GM12878 (cell line): ENCODE measurements at regions not wholly inside any gene's neighbourhood (a gene's known extent, or its start where the extent isn't known, plus 50 kb on each side); places are given as distances from the start of the nearest gene placed in this dataset.

Experiments used
- ATAC-seq: fragments of 200-7000 bp; cut with Tn5 transposase; 3 replicates; pipeline ENCODE4 v1.9.1; 2020; ENCODE audit warnings: mild to moderate bottlenecking, moderate library complexity
- BruUV-seq: library from RNA; stranded (reverse); fragments of 400-500 nt; replicated peaks from 2 replicates; lab custom pipeline; 2021; lab: Mats Ljungman, UMichigan
- CTCF ChIA-PET: fragments of 300-600 bp; sonication (Branson Sonifier 250); formaldehyde crosslinking; extraction: SDS; loops from one replicate; lab custom pipeline; 2021; ENCODE audit warnings: inconsistent platforms; lab: Yijun Ruan, JAX
- POLR2A ChIA-PET: fragments of 350-600 bp; formaldehyde crosslinking; extraction: SDS; loops from one replicate; lab custom pipeline; 2021; ENCODE audit warnings: inconsistent platforms; lab: Charles Lee
- RAD21 ChIA-PET: fragments of 300-600 bp; sonication (Branson Sonifier 250); formaldehyde crosslinking; loops from one replicate; lab custom pipeline; 2023; ENCODE audit warnings: antibody characterized with exemption; ENCODE audit not compliant: unreplicated experiment; lab: Charles Lee
- SMC1A ChIA-PET: fragments of 300-600 bp; sonication (Branson Sonifier 250); formaldehyde crosslinking; loops from one replicate; lab custom pipeline; 2023; ENCODE audit not compliant: unreplicated experiment, uncharacterized antibody; lab: Charles Lee
- DNase-seq: peaks from one replicate; pipeline ENCODE4 v3.0.0-alpha.2; 2011; ENCODE audit warnings: low read depth, low spot score
- FAIRE-seq: peaks from 3 replicates; lab custom pipeline; 2011; peaks lifted over from hg19 to GRCh38; lab: Jason Lieb, UNC
- H2AFZ ChIP-seq: 2 replicates; pipeline ENCODE4 v1.6.0; 2011; ENCODE audit warnings: low read depth, low read length, control low read depth; ENCODE audit not compliant: control insufficient read depth
- H3K27ac ChIP-seq: 2 replicates; pipeline ENCODE4 v1.5.1; 2011; ENCODE audit warnings: control low read depth; ENCODE audit not compliant: control insufficient read depth, insufficient read depth
- H3K27me3 ChIP-seq, 2 experiments: replicated peaks in 1 of 2; 2 replicates each; pipeline versions ENCODE4 v1.6.0 to v1.6.1; 2011; ENCODE audit warnings: low read length in 1 of 2; ENCODE audit not compliant: control insufficient read depth in 2 of 2, insufficient read depth in 2 of 2
- H3K36me3 ChIP-seq, 2 experiments: 2 replicates each; pipeline ENCODE4 v1.5.1; 2011; ENCODE audit warnings: low read length in 1 of 2; ENCODE audit not compliant: control insufficient read depth in 2 of 2, insufficient read depth in 2 of 2
- H3K4me1 ChIP-seq: 2 replicates; pipeline ENCODE4 v1.6.1; 2011; ENCODE audit warnings: mild to moderate bottlenecking, low read length, moderate library complexity, mixed read lengths; ENCODE audit not compliant: control insufficient read depth, insufficient read depth
- H3K4me2 ChIP-seq: 2 replicates; pipeline ENCODE4 v1.6.0; 2011; ENCODE audit warnings: control low read depth; ENCODE audit not compliant: control insufficient read depth, insufficient read depth
- H3K4me3 ChIP-seq: fragments of 200-600 bp; sonication (generic); 2 replicates; pipeline ENCODE4 v1.5.1; 2016
- H3K79me2 ChIP-seq: 2 replicates; pipeline ENCODE4 v1.6.0; 2011; ENCODE audit warnings: low read length; ENCODE audit not compliant: control insufficient read depth, insufficient read depth
- H3K9ac ChIP-seq: 2 replicates; pipeline ENCODE4 v1.8.0; 2011; ENCODE audit warnings: low read length, control low read depth, mixed read lengths; ENCODE audit not compliant: control insufficient read depth, insufficient read depth
- H3K9me3 ChIP-seq: replicated peaks from 3 replicates; pipeline ENCODE4 v1.5.1; 2011; ENCODE audit warnings: mild to moderate bottlenecking, low read length; ENCODE audit not compliant: control insufficient read depth, insufficient read depth
- H4K20me1 ChIP-seq: 2 replicates; pipeline ENCODE4 v1.6.0; 2011; ENCODE audit not compliant: control insufficient read depth, insufficient read depth
- CBFB ChIP-seq: IDR thresholded peaks from 2 replicates; pipeline ENCODE4 v1.6.1; 2016; ENCODE audit warnings: antibody characterized with exemption, low read depth
- CHD2 ChIP-seq: IDR thresholded peaks from 2 replicates; pipeline ENCODE4 v1.6.1; 2011; ENCODE audit warnings: low read depth, low read length, improper control_type of control experiment, borderline replicate concordance
- CREM ChIP-seq: IDR thresholded peaks from 2 replicates; pipeline ENCODE4 v1.6.1; 2014; ENCODE audit warnings: antibody characterized with exemption, low read depth
- EZH2 ChIP-seq: IDR thresholded peaks from 2 replicates; pipeline ENCODE4 v1.6.1; 2012; ENCODE audit warnings: low read depth, mild to moderate bottlenecking, control low read depth, inconsistent platforms, low read length, borderline replicate concordance; ENCODE audit not compliant: control insufficient read depth
- IKZF2 ChIP-seq, 2 experiments: fragments of 450-650 bp; IDR thresholded peaks; 2 replicates each; pipeline ENCODE4 v1.6.1; 2017; ENCODE audit warnings: mild to moderate bottlenecking in 2 of 2, moderate library complexity in 2 of 2
- MTA3 ChIP-seq: IDR thresholded peaks from 2 replicates; pipeline ENCODE4 v1.6.1; 2012; ENCODE audit warnings: low read length, inconsistent platforms, borderline replicate concordance
- NFXL1 ChIP-seq: fragments of 450-650 bp; IDR thresholded peaks from 2 replicates; pipeline ENCODE4 v1.6.1; 2017; ENCODE audit warnings: antibody characterized with exemption, mild to moderate bottlenecking, borderline replicate concordance
- NFYA ChIP-seq: IDR thresholded peaks from 2 replicates; pipeline ENCODE4 v1.6.1; 2011; ENCODE audit warnings: low read depth, mild to moderate bottlenecking, low read length, improper control_type of control experiment, borderline replicate concordance
- NKRF ChIP-seq: fragments of 450-650 bp; conservative IDR thresholded peaks from 2 replicates; pipeline ENCODE4 v1.6.1; 2017; ENCODE audit warnings: mild to moderate bottlenecking, moderate library complexity
- PBX3 ChIP-seq: IDR thresholded peaks from 2 replicates; pipeline ENCODE4 v1.6.1; 2011; ENCODE audit warnings: mild to moderate bottlenecking, low read depth, low read length, moderate library complexity; ENCODE audit not compliant: insufficient replicate concordance
- PKNOX1 ChIP-seq: fragments of 450-650 bp; IDR thresholded peaks from 2 replicates; pipeline ENCODE4 v1.6.1; 2016; ENCODE audit warnings: mild to moderate bottlenecking
- POLR2AphosphoS5 ChIP-seq: IDR thresholded peaks from 2 replicates; pipeline ENCODE4 v1.6.1; 2011; ENCODE audit warnings: mild to moderate bottlenecking, low read length, inconsistent platforms
- SMC3 ChIP-seq: IDR thresholded peaks from 2 replicates; pipeline ENCODE4 v1.6.1; 2011; ENCODE audit warnings: low read length, improper control_type of control experiment, borderline replicate concordance
- SUPT20H ChIP-seq: IDR thresholded peaks from 2 replicates; pipeline ENCODE4 v1.6.1; 2011; ENCODE audit warnings: low read depth, mild to moderate bottlenecking, low read length, moderate library complexity, borderline replicate concordance; ENCODE audit not compliant: control insufficient read depth
- TAF1 ChIP-seq: IDR thresholded peaks from 2 replicates; pipeline ENCODE4 v1.6.1; 2011; ENCODE audit warnings: mild to moderate bottlenecking, low read depth, low read length, borderline replicate concordance
- TCF7 ChIP-seq: IDR thresholded peaks from 2 replicates; pipeline ENCODE4 v1.6.1; 2014; ENCODE audit warnings: antibody characterized with exemption, borderline replicate concordance
- USF2 ChIP-seq: IDR thresholded peaks from 2 replicates; pipeline ENCODE4 v1.6.1; 2011; ENCODE audit warnings: low read depth, low read length, improper control_type of control experiment, borderline replicate concordance
- WGBS: methylation state at CpG from one replicate; pipeline ENCODE4 v1.1.6; 2016; ENCODE audit warnings: low lambda C conversion rate; ENCODE audit not compliant: insufficient replicate concordance, insufficient coverage; ENCODE audit errors: missing lambda C conversion rate; 5-methylcytosine and 5-hydroxymethylcytosine counted together
- in situ Hi-C: fragments of 300-500 bp; cut with MboI; formaldehyde crosslinking; loops from 9 replicates; pipeline ENCODE4 v1.14.3; 2018; ENCODE audit warnings: mixed read lengths
- intact Hi-C: fragments of 100-400 bp; cut with micrococcal nuclease; formaldehyde crosslinking; loops from one replicate; pipeline ENCODE4 v1.14.2; 2022; ENCODE audit not compliant: unreplicated experiment

GRCh38 chr10:123527151-123527550, 139.0 kb upstream of the GPR26 start (continued):
- TF ChIP-seq PBX3 (no peak), CREM (no peak), MTA3 (no peak), CHD2 (no peak), PKNOX1 (no peak)

- POLR2A ChIA-PET, result no interaction called here
- Histone ChIP-seq H3K9ac (no peak overlapping the region), H3K79me2 (no peaks in the 10 kb centered on the region), H3K4me1 (no peaks in the 10 kb centered on the region), H4K20me1 (no peaks in the 10 kb centered on the region), H3K27me3 (no peaks in the 10 kb centered on the region), H3K36me3 (no peaks in the 10 kb centered on the region), H2AFZ (no peak overlapping the region), H3K4me3 (no peak overlapping the region), H3K27ac (no peak overlapping the region), H3K4me2 (no peak overlapping the region), H3K9me3 (peaks cover 1% of the 10 kb centered on the region; the same call in 2 of the 3 replicates)
- FAIRE-seq (no peak), ATAC-seq (no peak), DNase-seq (no peak)
- in situ Hi-C loops (no loop called here), intact Hi-C loops (no loop called here)
- 53% methylated on average over 10 of the region's 10 CpGs for WGBS
- CTCF ChIA-PET, result no interaction called here
- RAD21 ChIA-PET, result no interaction called here
- SMC1A ChIA-PET, result no interaction called here
- BruUV-seq, result no TSS peak
- TF ChIP-seq PKNOX1, result no peak
- TF ChIP-seq POLR2AphosphoS5, result no peak
- no peak for TF ChIP-seq USF2
- TF ChIP-seq EZH2, result no peak
- TF ChIP-seq SUPT20H, result no peak
- TF ChIP-seq CBFB, result no peak
- no peak for TF ChIP-seq NKRF
- TF ChIP-seq CREM, result no peak
- TF ChIP-seq NFXL1, result no peak
- no peak for TF ChIP-seq TAF1
- no peak for TF ChIP-seq SMC3
- no peak for TF ChIP-seq IKZF2 (IDR thresholded peaks at IDR 0.05)
- TF ChIP-seq TCF7, result no peak
- TF ChIP-seq NFYA, result no peak
Measured at GRCh38 chr10:123529146-123529760, 136.9 kb upstream of the GPR26 start.
